Esophagus muscularis mucosa (tissue), 4 donors: ENCODE measurements at regions not wholly inside any gene's neighbourhood (a gene's known extent, or its start where the extent isn't known, plus 50 kb on each side); places are given as distances from the start of the nearest gene placed in this dataset.

ENCODE experiments used
- DNase-seq: peaks from one replicate; pipeline ENCODE4 v3.0.0-alpha.2; 2017; ENCODE audit errors: extremely low spot score
- H3K27ac ChIP-seq, 4 donors: fragments of 200-600 bp; sonication (generic); replicated peaks in 1 of 4; 1 replicate in 3 of 4; 2 replicates in 1 of 4; pipeline ENCODE4 v1.5.1; 2016 to 2019; ENCODE audit warnings: mild to moderate bottlenecking in 1 of 4
- H3K27me3 ChIP-seq, 4 donors: fragments of 200-600 bp; sonication (generic); one replicate each; pipeline versions ENCODE4 v1.5.1 to v1.6.0; 2016 to 2019
- H3K36me3 ChIP-seq, 4 donors: fragments of 200-600 bp; sonication (generic); one replicate each; pipeline ENCODE4 v1.5.1; 2016 to 2019
- H3K4me1 ChIP-seq, 4 donors: fragments of 200-600 bp; sonication (generic); one replicate each; pipeline ENCODE4 v1.5.1; 2016 to 2019
- H3K4me3 ChIP-seq, 4 donors: fragments of 200-600 bp; sonication (generic); 1 replicate in 2 of 4; 2 replicates in 2 of 4; pipeline ENCODE4 v1.5.1; 2016 to 2019; ENCODE audit warnings: mild to moderate bottlenecking in 4 of 4, moderate library complexity in 1 of 4
- H3K9me3 ChIP-seq, 4 donors: fragments of 200-600 bp; sonication (generic); 1 replicate in 3 of 4; 2 replicates in 1 of 4; pipeline ENCODE4 v1.5.1; 2016 to 2019
- EP300 ChIP-seq: sonication (generic); formaldehyde crosslinking; IDR thresholded peaks from one replicate; pipeline ENCODE4 v1.6.1; 2017; ENCODE audit warnings: antibody characterized with exemption
- POLR2A ChIP-seq: fragments of 450-650 bp; IDR thresholded peaks from one replicate; pipeline ENCODE4 v1.6.1; 2017; ENCODE audit warnings: antibody characterized with exemption, moderate library complexity, mild to moderate bottlenecking, low read depth
- POLR2AphosphoS5 ChIP-seq, 2 donors: sonication (generic); formaldehyde crosslinking; IDR thresholded peaks; one replicate each; pipeline ENCODE4 v1.6.1; 2017; ENCODE audit warnings: antibody characterized with exemption in 2 of 2
- WGBS: methylation state at CpG from one replicate; pipeline ENCODE4 v1.1.5; 2018; 5-methylcytosine and 5-hydroxymethylcytosine counted together
- intact Hi-C: fragments of 100-400 bp; cut with DNase I; formaldehyde crosslinking; loops from one replicate; pipeline ENCODE4 v1.15.1; 2023
- TF ChIP-seq, protein P1 (sequence below), 3 experiments: fragments of 200-600 bp in 2 of 3; fragments of 450-650 bp in 1 of 3; sonication (generic) in 2 of 3; IDR thresholded peaks; one replicate each; pipeline ENCODE4 v1.5.1; 2017 to 2019; ENCODE audit warnings: antibody characterized with exemption in 3 of 3, mild to moderate bottlenecking in 2 of 3, moderate library complexity in 1 of 3

GRCh38 chr6:919500-919899, 226.6 kb upstream of the EXOC2 start:
- intact Hi-C loops: no loop called here
- DNase-seq: no peak
- 76% methylated on average over 1 of the region's 1 CpG for WGBS
- Histone ChIP-seq H3K36me3 (no peaks in the 10 kb centered on the region), H3K27me3 (no peaks in the 10 kb centered on the region), H3K9me3 (peaks cover 0 to 16% (median 7%) of the 10 kb centered on the region in 4 donors), H3K27ac (no peak overlapping the region), H3K4me3 (no peak overlapping the region), H3K4me1 (no peaks in the 10 kb centered on the region)
- TF ChIP-seq POLR2AphosphoS5 (IDR thresholded peaks at IDR 0.05): no peak

DNA sequence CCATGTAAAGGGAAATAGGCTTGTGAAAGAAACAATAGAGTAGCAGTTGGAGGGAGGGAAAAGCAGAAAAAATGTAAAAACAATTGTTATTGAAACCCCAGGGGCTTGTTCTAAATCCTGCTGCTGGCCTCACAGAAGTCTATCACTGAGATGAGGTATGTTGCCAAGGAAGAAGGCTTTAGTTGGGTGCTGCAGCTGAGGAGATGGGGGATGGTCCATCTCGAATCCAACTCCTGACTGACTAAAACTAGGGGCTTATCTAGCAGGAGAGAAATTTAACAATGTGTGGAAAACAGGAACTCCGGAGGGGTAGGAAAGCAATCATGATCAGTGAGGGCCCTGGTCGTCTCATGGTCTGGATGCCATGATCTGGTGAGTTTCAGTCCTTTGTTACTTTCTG, 225.0 kb upstream of the EXOC2 start:
- Histone ChIP-seq H3K36me3 (no peaks in the 10 kb centered on the region), H3K27me3 (no peaks in the 10 kb centered on the region), H3K4me1 (peaks cover 0 to 7% (median 5%) of the 10 kb centered on the region in 4 donors), H3K27ac (no peak overlapping the region), H3K4me3 (no peak overlapping the region), H3K9me3 (peaks cover 0 to 16% (median 7%) of the 10 kb centered on the region in 4 donors)
- no peak for DNase-seq
- TF ChIP-seq, protein P1, sequence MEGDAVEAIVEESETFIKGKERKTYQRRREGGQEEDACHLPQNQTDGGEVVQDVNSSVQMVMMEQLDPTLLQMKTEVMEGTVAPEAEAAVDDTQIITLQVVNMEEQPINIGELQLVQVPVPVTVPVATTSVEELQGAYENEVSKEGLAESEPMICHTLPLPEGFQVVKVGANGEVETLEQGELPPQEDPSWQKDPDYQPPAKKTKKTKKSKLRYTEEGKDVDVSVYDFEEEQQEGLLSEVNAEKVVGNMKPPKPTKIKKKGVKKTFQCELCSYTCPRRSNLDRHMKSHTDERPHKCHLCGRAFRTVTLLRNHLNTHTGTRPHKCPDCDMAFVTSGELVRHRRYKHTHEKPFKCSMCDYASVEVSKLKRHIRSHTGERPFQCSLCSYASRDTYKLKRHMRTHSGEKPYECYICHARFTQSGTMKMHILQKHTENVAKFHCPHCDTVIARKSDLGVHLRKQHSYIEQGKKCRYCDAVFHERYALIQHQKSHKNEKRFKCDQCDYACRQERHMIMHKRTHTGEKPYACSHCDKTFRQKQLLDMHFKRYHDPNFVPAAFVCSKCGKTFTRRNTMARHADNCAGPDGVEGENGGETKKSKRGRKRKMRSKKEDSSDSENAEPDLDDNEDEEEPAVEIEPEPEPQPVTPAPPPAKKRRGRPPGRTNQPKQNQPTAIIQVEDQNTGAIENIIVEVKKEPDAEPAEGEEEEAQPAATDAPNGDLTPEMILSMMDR (IDR thresholded peaks at IDR 0.05): no peak
- TF ChIP-seq POLR2AphosphoS5 (IDR thresholded peaks at IDR 0.05) (no peak), POLR2A (no peak), EP300 (no peak)
- intact Hi-C loops: no loop called here
- WGBS: 85% methylated on average over 3 of the region's 3 CpGs

DNA sequence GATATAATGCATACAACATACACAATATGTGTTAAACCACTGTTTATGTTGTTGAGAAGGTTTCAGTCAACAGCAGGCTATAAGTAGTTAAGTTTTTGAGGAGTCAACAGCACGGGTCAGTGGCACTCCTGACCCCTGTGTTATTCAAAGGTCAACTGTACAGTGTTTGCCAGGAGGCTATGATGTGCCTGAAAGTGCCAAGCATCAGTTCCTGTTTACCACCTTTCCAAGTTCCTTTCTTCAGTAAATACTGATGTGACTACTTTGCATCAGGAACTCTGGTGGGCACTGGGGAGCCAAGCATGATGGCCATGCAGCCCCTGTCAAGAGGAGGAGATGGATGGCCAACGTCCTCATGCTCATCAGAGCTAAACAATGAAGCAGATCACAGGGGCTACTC, 224.4 kb upstream of the EXOC2 start:
- TF ChIP-seq POLR2AphosphoS5 (IDR thresholded peaks at IDR 0.05) (no peak), EP300 (no peak), POLR2A (no peak)
- TF ChIP-seq, protein P1 (IDR thresholded peaks at IDR 0.05): no peak
- intact Hi-C loops: no loop called here
- peaks cover 0 to 13% (median 12%) of the 10 kb centered on the region in 4 donors for H3K4me1 ChIP-seq
- H3K27ac ChIP-seq: no peak overlapping the region
- no peaks in the 10 kb centered on the region for H3K27me3 ChIP-seq
- 62% methylated on average over 2 of the region's 2 CpGs for WGBS
- no peak overlapping the region for H3K4me3 ChIP-seq
- H3K36me3 ChIP-seq: no peaks in the 10 kb centered on the region
- DNase-seq: no peak
- H3K9me3 ChIP-seq: peaks cover 0 to 16% (median 7%) of the 10 kb centered on the region in 4 donors

DNA sequence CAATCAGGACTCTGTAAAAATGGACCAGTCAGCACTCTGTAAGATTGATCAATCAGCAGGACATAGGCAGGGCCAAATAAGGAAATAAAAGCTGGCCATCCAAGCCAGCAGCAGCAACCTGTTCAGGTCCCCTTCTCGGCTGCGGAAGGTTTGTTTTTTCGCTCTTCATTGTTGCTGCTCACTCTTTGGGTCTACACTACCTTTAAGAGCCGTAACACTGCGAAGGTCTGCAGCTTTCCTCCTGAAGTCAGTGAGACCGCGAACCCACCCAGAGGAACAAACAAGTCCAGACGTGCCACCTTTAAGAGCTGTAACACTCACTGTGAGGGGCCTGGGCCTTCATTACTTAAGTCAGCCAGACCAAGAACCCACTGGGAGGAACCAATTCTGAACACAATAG, 223.2 kb upstream of the EXOC2 start:
- H3K9me3 ChIP-seq: peaks cover 0 to 10% (median 5%) of the 10 kb centered on the region in 4 donors
- DNase-seq: no peak
- TF ChIP-seq, protein P1 (IDR thresholded peaks at IDR 0.05): no peak
- 90% methylated on average over 7 of the region's 8 CpGs for WGBS
- intact Hi-C loops: no loop called here
- no peak overlapping the region for H3K27ac ChIP-seq
- H3K36me3 ChIP-seq: no peaks in the 10 kb centered on the region
- no peak overlapping the region for H3K4me3 ChIP-seq
- peaks cover 0 to 15% (median 13%) of the 10 kb centered on the region in 4 donors for H3K4me1 ChIP-seq
- no peaks in the 10 kb centered on the region for H3K27me3 ChIP-seq

GRCh38 chr6:912871-913835, 220.2 kb upstream of the EXOC2 start:
- DNase-seq: no peak
- peaks cover 0 to 15% (median 13%) of the 10 kb centered on the region in 4 donors for H3K4me1 ChIP-seq
- H3K36me3 ChIP-seq: no peaks in the 10 kb centered on the region
- no peaks in the 10 kb centered on the region for H3K9me3 ChIP-seq
- WGBS: 27% methylated on average over 7 of the region's 16 CpGs
- no peaks in the 10 kb centered on the region for H3K27me3 ChIP-seq
- H3K4me3 ChIP-seq: no peak overlapping the region
- intact Hi-C loops: loop anchor here (2.0 kb wide), 1 partner anchor 468 kb away; no protein-coding TSS in a partner anchor
- peak overlapping the region in 1 of 4 donors; percentile 26 for H3K27ac ChIP-seq
- TF ChIP-seq, protein P1 (IDR thresholded peaks at IDR 0.05): peak; percentile 56 to 74 (median 65)
- no peak for TF ChIP-seq EP300
- no peak for TF ChIP-seq POLR2A
